Suprapubic skin (tissue), 4 donors: ENCODE measurements at regions not wholly inside any gene's neighbourhood (a gene's known extent, or its start where the extent isn't known, plus 50 kb on each side); places are given as distances from the start of the nearest gene placed in this dataset.

ENCODE experiments used
- CTCF ChIP-seq, 2 donors: fragments of 200-600 bp in 1 of 2; fragments of 450-650 bp in 1 of 2; sonication (generic) in 1 of 2; IDR thresholded peaks; one replicate each; pipeline ENCODE4 v1.5.1; 2016 to 2019; ENCODE audit warnings: antibody characterized with exemption in 2 of 2, mild to moderate bottlenecking in 1 of 2, moderate library complexity in 1 of 2
- EP300 ChIP-seq: sonication (generic); formaldehyde crosslinking; IDR thresholded peaks from one replicate; pipeline ENCODE4 v1.6.1; 2017; ENCODE audit warnings: antibody characterized with exemption
- POLR2A ChIP-seq, 2 donors: fragments of 450-650 bp; IDR thresholded peaks; one replicate each; pipeline ENCODE4 v1.6.1; 2017; ENCODE audit warnings: antibody characterized with exemption in 2 of 2, mild to moderate bottlenecking in 2 of 2, moderate library complexity in 2 of 2
- POLR2AphosphoS5 ChIP-seq, 3 donors: sonication (generic); formaldehyde crosslinking; IDR thresholded peaks; one replicate each; pipeline ENCODE4 v1.6.1; 2017; ENCODE audit warnings: antibody characterized with exemption in 3 of 3

GRCh38 chr7:41820111-41820671 is 117.3 kb upstream of the INHBA start:
- TF ChIP-seq CTCF (IDR thresholded peaks at IDR 0.05) = no peak
- TF ChIP-seq POLR2A (IDR thresholded peaks at IDR 0.05) = no peak
- no peak for TF ChIP-seq EP300
- TF ChIP-seq POLR2AphosphoS5 (IDR thresholded peaks at IDR 0.05) = no peak
